GM18861 (cell line): ENCODE measurements at regions not wholly inside any gene's neighbourhood (a gene's known extent, or its start where the extent isn't known, plus 50 kb on each side); places are given as distances from the start of the nearest gene placed in this dataset.
"Not testable (repeated sequence)": the region's sequence is repeated elsewhere in the genome, so short reads cannot be mapped to it uniquely, and the experiment has no call there.

ENCODE experiments used
- ATAC-seq: cut with Tn5 transposase; IDR thresholded peaks from one replicate; pipeline ENCODE4 v1.9.1; 2021; ENCODE audit not compliant: unreplicated experiment

DNA sequence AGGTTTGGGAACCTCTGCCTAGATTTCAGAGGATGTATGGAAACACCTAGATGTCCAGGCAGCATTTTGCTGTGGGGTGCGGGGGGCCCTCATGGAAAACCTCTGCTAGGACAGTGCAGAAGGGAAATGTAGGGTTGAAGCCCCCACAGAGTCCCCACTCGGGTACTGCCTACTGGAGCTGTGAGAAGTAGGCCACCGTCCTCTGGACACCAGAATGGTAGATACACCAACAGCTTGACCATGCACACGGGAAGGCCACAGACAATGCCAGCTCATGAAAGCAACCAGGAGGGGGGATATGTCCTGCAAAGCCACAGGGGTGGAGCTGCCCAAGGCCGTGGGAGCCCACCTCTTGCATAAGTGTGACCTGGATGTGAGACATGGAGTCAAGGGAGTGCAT, 1336.5 kb downstream of the SPATA31A7 start:
- not testable (repeated sequence) for ATAC-seq

DNA sequence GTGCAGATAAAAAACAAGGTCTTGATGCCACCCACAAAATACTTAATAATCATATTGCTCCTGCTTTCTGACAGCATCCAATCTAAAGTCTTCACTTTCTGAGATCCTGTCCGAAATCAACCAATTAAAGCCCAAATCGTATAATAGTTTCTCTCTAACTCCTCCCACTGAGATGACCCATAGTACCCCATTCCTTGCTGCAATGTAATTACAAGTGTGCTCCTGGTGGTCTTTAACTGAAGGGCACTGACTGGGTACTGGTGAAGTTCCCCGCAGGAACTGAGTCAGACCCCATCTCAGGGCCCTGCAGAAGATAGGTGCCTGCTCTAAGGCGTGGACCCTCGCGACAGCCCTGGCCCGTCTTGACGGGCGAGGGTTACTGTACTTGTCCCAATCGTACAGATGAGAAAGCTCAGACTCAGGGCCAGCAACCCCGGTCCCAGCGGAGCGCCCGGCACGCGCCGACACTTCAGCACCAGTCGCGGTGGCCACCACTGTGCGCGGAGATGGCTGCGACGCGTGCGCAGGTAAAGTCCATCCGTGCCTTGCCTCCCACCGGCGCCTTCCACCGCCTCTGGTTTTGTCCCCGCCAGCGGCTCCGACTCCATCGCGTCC, 1342.4 kb downstream of the SPATA31A7 start:
- not testable (repeated sequence) for ATAC-seq

- not testable (repeated sequence) for ATAC-seq
Observed at GRCh38 chr9:62532777-62533173, 1342.9 kb downstream of the SPATA31A7 start.

DNA sequence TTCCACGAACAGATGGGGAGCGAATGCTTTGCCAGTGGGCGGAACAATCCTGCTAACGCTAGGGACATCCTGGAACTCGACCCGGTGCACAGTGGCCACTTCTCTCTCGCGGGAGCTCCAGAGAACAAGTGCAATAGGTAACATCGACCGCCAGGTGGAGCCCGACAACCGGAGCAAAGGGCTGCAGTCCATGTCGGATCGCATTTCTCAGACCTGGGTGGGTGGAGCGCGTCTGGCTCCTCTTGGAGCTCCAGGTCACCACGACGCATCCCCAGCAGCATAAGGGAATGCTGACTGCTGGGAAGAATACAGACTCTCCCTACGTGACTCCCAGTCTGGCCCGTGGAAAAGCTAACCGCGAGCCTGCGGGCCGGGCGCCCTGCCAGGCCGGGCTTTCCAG, 1360.7 kb downstream of the SPATA31A7 start:
- peak; percentile 84 for ATAC-seq

DNA sequence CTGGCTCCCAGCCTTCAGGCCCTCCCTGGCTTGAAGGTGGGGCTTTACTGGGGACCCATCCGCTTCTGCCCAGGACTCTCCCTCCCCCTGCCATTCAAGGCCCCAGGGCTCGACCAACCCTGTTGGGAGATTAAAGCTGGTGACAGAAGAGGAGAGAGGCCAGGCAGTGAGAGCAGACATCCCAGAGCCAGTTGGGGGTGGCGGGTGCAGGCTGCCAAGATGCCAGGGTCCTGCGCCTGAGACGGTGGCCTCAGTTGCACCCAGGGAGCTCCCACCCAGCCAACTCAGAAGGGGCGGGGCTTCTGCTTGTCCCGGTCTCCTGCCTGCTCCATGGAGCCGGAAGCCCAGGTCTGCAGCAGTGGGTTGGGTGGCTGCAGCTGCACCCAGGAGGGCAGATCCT, 1370.8 kb downstream of the SPATA31A7 start:
- ATAC-seq: not testable (repeated sequence)

GRCh38 chr9:62565132-62565531, 1375.3 kb downstream of the SPATA31A7 start:
- ATAC-seq: not testable (repeated sequence)

- not testable (repeated sequence) for ATAC-seq
Observed at GRCh38 chr9:62566430-62566829, 1376.6 kb downstream of the SPATA31A7 start.

DNA sequence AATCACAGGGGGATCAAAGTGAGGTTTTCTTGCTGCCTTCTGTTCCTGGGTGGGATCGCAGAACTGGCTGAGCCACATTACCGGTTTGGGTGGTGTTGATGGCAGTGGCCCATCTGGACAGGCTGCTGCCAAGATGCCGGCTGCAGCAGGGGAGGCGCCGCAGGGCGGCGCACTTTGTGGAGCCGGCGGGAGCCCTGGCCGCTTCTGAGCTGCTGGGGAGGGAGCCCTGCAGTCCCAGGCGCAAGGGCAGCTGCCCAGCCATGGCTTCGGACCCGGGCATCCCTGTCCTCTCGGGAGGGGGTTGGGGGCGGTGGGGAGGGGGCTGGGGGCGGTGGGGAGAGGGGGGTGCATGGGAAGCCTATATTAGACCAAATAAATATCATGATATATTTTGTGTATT, 1407.3 kb downstream of the SPATA31A7 start:
- ATAC-seq: not testable (repeated sequence)
